ENCODE measurements at regions not wholly inside any gene's neighbourhood (a gene's known extent, or its start where the extent isn't known, plus 50 kb on each side); places are given as distances from the start of the nearest gene placed in this dataset.

- TF ChIP-seq TCF4 (CRISPR knock-in tag; IDR thresholded peaks at IDR 0.05; ENCODE audit: borderline replicate concordance) = no peak
- no peak for TF ChIP-seq PATZ1 (CRISPR knock-in tag; IDR thresholded peaks at IDR 0.05; ENCODE audit: borderline replicate concordance)
- no peak for TF ChIP-seq ZFP30 (CRISPR knock-in tag; IDR thresholded peaks at IDR 0.05)
These were observed 424.8 kb downstream of the HRH4 start for GRCh38 chr18:24885276-24885675.

Measured in SK-N-SH treated with all-trans-retinoic acid at 6 μM for 48 hours (cell line).